ENCODE measurements at regions not wholly inside any gene's neighbourhood (a gene's known extent, or its start where the extent isn't known, plus 50 kb on each side); places are given as distances from the start of the nearest gene placed in this dataset.

DNA sequence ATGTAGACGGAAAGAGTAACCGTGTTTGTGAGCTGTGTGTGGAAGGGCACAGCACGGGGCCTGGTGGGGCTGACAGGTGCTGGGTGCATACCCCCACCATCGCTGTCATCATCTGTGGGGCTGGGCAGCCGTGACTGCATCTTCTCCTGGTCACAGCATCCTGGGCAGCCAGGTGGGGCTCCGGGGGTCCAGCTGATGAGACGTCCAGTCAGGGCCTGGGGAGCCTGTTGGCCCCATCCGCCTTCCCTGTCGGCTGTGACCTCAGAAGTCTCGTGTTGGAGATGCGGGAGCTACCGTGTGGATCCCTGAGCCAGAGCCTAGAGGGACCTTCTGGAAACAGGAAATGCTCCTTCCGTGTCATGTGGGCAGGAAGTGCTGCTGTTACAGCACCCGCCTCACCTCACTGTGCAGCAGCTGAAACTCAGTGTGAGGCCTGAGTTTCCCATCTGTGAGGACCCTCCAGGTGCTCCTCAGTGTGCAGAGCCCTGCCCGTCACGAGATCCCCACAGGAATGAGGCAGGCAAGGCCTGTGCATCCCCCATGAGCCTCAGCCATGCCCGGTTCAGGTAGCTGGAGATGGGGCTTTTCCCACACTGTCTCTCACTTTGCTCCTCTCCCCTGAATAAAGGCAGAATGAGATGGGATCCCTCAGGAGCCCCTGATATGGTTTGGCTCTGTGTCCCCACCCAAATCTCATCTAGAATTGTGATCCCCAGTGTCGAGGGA lies 108.7 kb downstream of the ERMARD start:
- Histone ChIP-seq H3K9me3 (ENCODE audit: low read depth) (no peaks in the 10 kb centered on the region), H3K36me3 (replicated peaks; ENCODE audit: insufficient read depth, low read depth) (no peaks in the 10 kb centered on the region), H3K27ac (no peak overlapping the region), H3K27me3 (no peaks in the 10 kb centered on the region), H3K79me2 (no peaks in the 10 kb centered on the region), H3K4me3 (no peak overlapping the region), H3K4me2 (no peak overlapping the region), H3K4me1 (ENCODE audit: insufficient read depth) (peaks cover 15% of the 10 kb centered on the region), H4K20me1 (ENCODE audit: insufficient read depth, poor library complexity, severe bottlenecking) (no peaks in the 10 kb centered on the region), H3K9me2 (replicated peaks; ENCODE audit: insufficient read depth) (no peaks in the 10 kb centered on the region), H2AFZ (no peak overlapping the region)
- TF ChIP-seq CTCF (IDR thresholded peaks at IDR 0.05; ENCODE audit: poor library complexity) (no peak), EZH2 (IDR thresholded peaks at IDR 0.05; ENCODE audit: borderline replicate concordance) (no peak), EZH2phosphoT487 (IDR thresholded peaks at IDR 0.05; ENCODE audit: low read depth, severe bottlenecking, unreplicated experiment) (no peak)
- DNase-seq (ENCODE audit: low spot score): no peak
- 90% methylated on average over 18 of the region's 18 CpGs for WGBS (ENCODE audit: low lambda C conversion rate, missing lambda C conversion rate)

DNA sequence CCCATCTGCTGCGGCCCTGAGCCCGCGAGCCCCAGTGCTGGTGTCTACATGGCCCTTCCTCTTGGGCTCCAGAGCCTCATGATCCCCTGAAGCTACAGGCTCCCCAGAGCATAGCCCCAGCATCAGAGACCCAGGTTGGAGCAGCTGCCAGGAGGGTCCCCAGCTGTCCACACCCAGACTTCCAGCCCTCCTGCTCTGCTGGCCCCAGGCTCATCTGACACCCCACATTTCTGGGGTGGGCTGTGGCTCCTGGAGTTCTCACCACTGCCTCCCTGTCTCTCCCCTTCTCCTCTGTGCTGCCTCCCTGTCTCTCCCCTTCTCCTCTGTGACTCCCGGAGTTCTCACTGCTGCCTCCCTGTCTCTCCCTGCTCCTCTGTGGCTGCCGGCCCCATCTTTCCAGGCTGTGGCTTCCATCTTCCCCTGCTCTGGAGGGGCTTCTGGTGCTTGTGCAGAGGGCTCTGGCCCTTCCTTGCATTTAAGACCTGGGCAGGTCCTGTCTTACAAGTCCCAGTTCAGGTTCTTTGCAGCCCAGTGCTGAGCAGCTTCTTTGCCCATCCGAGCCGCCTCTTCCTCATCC lies 108.1 kb downstream of the ERMARD start:
- no peak overlapping the region for H3K4me3 ChIP-seq
- no peaks in the 10 kb centered on the region for H3K36me3 ChIP-seq (replicated peaks; ENCODE audit: insufficient read depth, low read depth)
- H2AFZ ChIP-seq: no peak overlapping the region
- H3K4me1 ChIP-seq (ENCODE audit: insufficient read depth): peaks cover 15% of the 10 kb centered on the region
- no peaks in the 10 kb centered on the region for H4K20me1 ChIP-seq (ENCODE audit: insufficient read depth, poor library complexity, severe bottlenecking)
- TF ChIP-seq EZH2phosphoT487 (IDR thresholded peaks at IDR 0.05; ENCODE audit: low read depth, severe bottlenecking, unreplicated experiment): no peak
- no peak for TF ChIP-seq EZH2 (IDR thresholded peaks at IDR 0.05; ENCODE audit: borderline replicate concordance)
- TF ChIP-seq CTCF (IDR thresholded peaks at IDR 0.05; ENCODE audit: poor library complexity): no peak
- H3K79me2 ChIP-seq: no peaks in the 10 kb centered on the region
- no peaks in the 10 kb centered on the region for H3K9me2 ChIP-seq (replicated peaks; ENCODE audit: insufficient read depth)
- DNase-seq (ENCODE audit: low spot score): no peak
- WGBS (ENCODE audit: low lambda C conversion rate, missing lambda C conversion rate): 100% methylated on average over 7 of the region's 7 CpGs
- H3K27me3 ChIP-seq: no peaks in the 10 kb centered on the region
- no peak overlapping the region for H3K4me2 ChIP-seq
- no peaks in the 10 kb centered on the region for H3K9me3 ChIP-seq (ENCODE audit: low read depth)
- no peak overlapping the region for H3K27ac ChIP-seq

GRCh38 chr6:169858935-169859351 lies 107.5 kb downstream of the ERMARD start:
- WGBS (ENCODE audit: low lambda C conversion rate, missing lambda C conversion rate): 99% methylated on average over 9 of the region's 10 CpGs
- Histone ChIP-seq H3K9me3 (ENCODE audit: low read depth) (no peaks in the 10 kb centered on the region), H4K20me1 (ENCODE audit: insufficient read depth, poor library complexity, severe bottlenecking) (no peaks in the 10 kb centered on the region), H2AFZ (no peak overlapping the region), H3K4me1 (ENCODE audit: insufficient read depth) (peaks cover 15% of the 10 kb centered on the region), H3K36me3 (replicated peaks; ENCODE audit: insufficient read depth, low read depth) (no peaks in the 10 kb centered on the region), H3K27me3 (no peaks in the 10 kb centered on the region), H3K79me2 (no peaks in the 10 kb centered on the region), H3K4me3 (no peak overlapping the region), H3K9me2 (replicated peaks; ENCODE audit: insufficient read depth) (no peaks in the 10 kb centered on the region), H3K27ac (no peak overlapping the region), H3K4me2 (no peak overlapping the region)
- no peak for DNase-seq (ENCODE audit: low spot score)
- TF ChIP-seq CTCF (IDR thresholded peaks at IDR 0.05; ENCODE audit: poor library complexity) (no peak), EZH2 (IDR thresholded peaks at IDR 0.05; ENCODE audit: borderline replicate concordance) (no peak), EZH2phosphoT487 (IDR thresholded peaks at IDR 0.05; ENCODE audit: low read depth, severe bottlenecking, unreplicated experiment) (no peak)
